HCT116 (cell line): ENCODE measurements at regions not wholly inside any gene's neighbourhood (a gene's known extent, or its start where the extent isn't known, plus 50 kb on each side); places are given as distances from the start of the nearest gene placed in this dataset.

Source experiments
- ATAC-seq: fragments of 200-7000 bp; cut with Tn5 transposase; 2 replicates; pipeline ENCODE4 v1.9.1; 2020; ENCODE audit warnings: mild to moderate bottlenecking, moderate library complexity
- BruUV-seq: library from RNA; stranded (reverse); fragments of 400-500 nt; replicated peaks from 2 replicates; lab custom pipeline; 2021; lab: Mats Ljungman, UMichigan
- CTCF ChIA-PET: fragments of 300-600 bp; sonication (Branson Sonifier 250); formaldehyde crosslinking; loops from one replicate; lab custom pipeline; 2021; ENCODE audit warnings: antibody characterized with exemption; lab: Charles Lee
- POLR2A ChIA-PET: fragments of 300-600, 350-600 bp; sonication (Branson Sonifier 250); formaldehyde crosslinking; loops from one replicate; lab custom pipeline; 2021; ENCODE audit warnings: antibody characterized with exemption; lab: Charles Lee
- RAD21 ChIA-PET, 2 experiments: fragments of 300-600 bp; sonication (Branson Sonifier 250); formaldehyde crosslinking; loops; one replicate each; lab custom pipeline; 2023; ENCODE audit warnings: low total read pairs in 2 of 2; ENCODE audit not compliant: uncharacterized antibody in 2 of 2, unreplicated experiment in 2 of 2, low non-redundant PET in 1 of 2; lab: Charles Lee
- DNase-seq: peaks from one replicate; pipeline ENCODE4 v3.0.0-alpha.2; 2010; ENCODE audit warnings: low read depth, low spot score
- H2AFZ ChIP-seq: fragments of 200-600 bp; shearing (Covaris generic), sonication (generic); 2 replicates; pipeline ENCODE4 v1.6.1; 2017; ENCODE audit warnings: low read depth, mixed run types, mixed read lengths, antibody characterized with exemption, low read length; ENCODE audit not compliant: poor library complexity, severe bottlenecking
- H3K27ac ChIP-seq: 2 replicates; pipeline ENCODE4 v1.5.1; 2012; ENCODE audit warnings: low read depth, low read length
- H3K27me3 ChIP-seq: fragments of 200-600 bp; sonication (generic); 2 replicates; pipeline ENCODE4 v1.6.1; 2016; ENCODE audit warnings: mixed run types, low read length, mixed read lengths; ENCODE audit not compliant: insufficient read depth
- H3K36me3 ChIP-seq, 2 experiments: fragments of 200-500 bp in 1 of 2; fragments of 200-600 bp in 1 of 2; sonication (Bioruptor generic) in 1 of 2; sonication (generic) in 1 of 2; 2 replicates each; pipeline versions ENCODE4 v1.5.1 to v1.6.1; 2014 to 2016; ENCODE audit warnings: low read length in 2 of 2, inconsistent platforms in 1 of 2, mixed read lengths in 1 of 2, mixed run types in 1 of 2; ENCODE audit not compliant: insufficient read depth in 2 of 2, control insufficient read depth in 1 of 2
- H3K4me1 ChIP-seq, 2 experiments: fragments of 200-600 bp in 1 of 2; sonication (generic) in 1 of 2; 2 replicates each; pipeline versions ENCODE4 v1.5.1 to v1.6.1; 2012 to 2017; ENCODE audit warnings: low read length in 2 of 2, inconsistent platforms in 1 of 2, mild to moderate bottlenecking in 1 of 2, mixed read lengths in 1 of 2, mixed run types in 1 of 2, moderate library complexity in 1 of 2; ENCODE audit not compliant: insufficient read depth in 2 of 2, control insufficient read depth in 1 of 2
- H3K4me2 ChIP-seq: fragments of 200-600 bp; sonication (generic); 2 replicates; pipeline ENCODE4 v1.6.1; 2017; ENCODE audit warnings: mixed run types, low read length, mixed read lengths
- H3K4me3 ChIP-seq, 2 experiments: fragments of 200-600 bp in 1 of 2; sonication (generic) in 1 of 2; replicated peaks in 1 of 2; 2 replicates each; pipeline ENCODE4 v1.5.1; 2011 to 2016; ENCODE audit warnings: low read length in 2 of 2, control low read depth in 1 of 2, low read depth in 1 of 2, mild to moderate bottlenecking in 1 of 2, mixed read lengths in 1 of 2, mixed run types in 1 of 2
- H3K79me2 ChIP-seq: fragments of 200-600 bp; sonication (generic); 2 replicates; pipeline ENCODE4 v1.6.1; 2017; ENCODE audit warnings: mild to moderate bottlenecking, mixed run types, low read length, moderate library complexity, mixed read lengths; ENCODE audit not compliant: insufficient read depth
- H3K9ac ChIP-seq: fragments of 200-600 bp; sonication (generic); 2 replicates; pipeline ENCODE4 v1.6.1; 2016; ENCODE audit warnings: low read length, mixed read lengths
- H3K9me2 ChIP-seq: fragments of 200-600 bp; sonication (generic), shearing (Covaris generic); 2 replicates; pipeline ENCODE4 v1.6.1; 2017; ENCODE audit warnings: mixed run types, mild to moderate bottlenecking, moderate library complexity; ENCODE audit not compliant: insufficient read depth
- H3K9me3 ChIP-seq, 2 experiments: fragments of 200-500 bp in 1 of 2; fragments of 200-600 bp in 1 of 2; sonication (Bioruptor generic) in 1 of 2; sonication (generic) in 1 of 2; 2 replicates each; pipeline ENCODE4 v1.6.1; 2014 to 2017; ENCODE audit warnings: low read length in 2 of 2, mixed read lengths in 2 of 2, inconsistent platforms in 1 of 2, low read depth in 1 of 2, mild to moderate bottlenecking in 1 of 2, mixed run types in 1 of 2, moderate library complexity in 1 of 2; ENCODE audit not compliant: control insufficient read depth in 1 of 2, insufficient read depth in 1 of 2
- H4K20me1 ChIP-seq: fragments of 200-600 bp; sonication (generic), shearing (Covaris generic); 2 replicates; pipeline ENCODE4 v1.6.1; 2017; ENCODE audit warnings: mixed run types, mild to moderate bottlenecking, moderate library complexity; ENCODE audit not compliant: insufficient read depth
- EGR1 ChIP-seq: IDR thresholded peaks from 2 replicates; pipeline ENCODE4 v1.6.1; 2012; ENCODE audit warnings: low read depth
- EZH2 ChIP-seq: fragments of 200-600 bp; sonication (generic); IDR thresholded peaks from 2 replicates; pipeline ENCODE4 v1.6.1; 2017; ENCODE audit warnings: antibody characterized with exemption, mixed run types
- FOSL1 ChIP-seq: IDR thresholded peaks from 2 replicates; pipeline ENCODE4 v1.6.1; 2012; ENCODE audit warnings: low read depth
- JUND ChIP-seq: IDR thresholded peaks from 2 replicates; pipeline ENCODE4 v1.6.1; 2012
- POLR2A ChIP-seq: IDR thresholded peaks from 2 replicates; pipeline ENCODE4 v1.7.0; 2011; ENCODE audit warnings: borderline replicate concordance; ENCODE audit not compliant: insufficient read depth, insufficient read length; ENCODE audit errors: extremely low read depth
- POLR2AphosphoS5 ChIP-seq: IDR thresholded peaks from 2 replicates; pipeline ENCODE4 v1.6.1; 2011; ENCODE audit warnings: mild to moderate bottlenecking, low read depth, low read length, moderate library complexity
- RAD21 ChIP-seq: IDR thresholded peaks from 2 replicates; pipeline ENCODE4 v1.6.1; 2012; ENCODE audit warnings: low read depth, mild to moderate bottlenecking
- SIN3A ChIP-seq: IDR thresholded peaks from 2 replicates; pipeline ENCODE4 v1.6.1; 2012; ENCODE audit warnings: low read depth
- SP1 ChIP-seq: IDR thresholded peaks from 2 replicates; pipeline ENCODE4 v1.6.1; 2012; ENCODE audit warnings: low read depth
- TCF7L2 ChIP-seq: IDR thresholded peaks from 2 replicates; pipeline ENCODE4 v1.7.0; 2011; ENCODE audit warnings: borderline replicate concordance, inconsistent platforms; ENCODE audit not compliant: insufficient read depth, insufficient read length; ENCODE audit errors: extremely low read depth
- YY1 ChIP-seq: IDR thresholded peaks from 2 replicates; pipeline ENCODE4 v1.6.1; 2011; ENCODE audit warnings: low read length, low read depth, moderate library complexity, mild to moderate bottlenecking; ENCODE audit not compliant: insufficient replicate concordance; ENCODE audit errors: extremely low read depth
- ZNF274 ChIP-seq: fragments of 200-500 bp; sonication (Bioruptor generic); IDR thresholded peaks from 2 replicates; pipeline ENCODE4 v1.6.1; 2014; ENCODE audit warnings: mild to moderate bottlenecking, low read depth, low read length, inconsistent platforms
- intact Hi-C: fragments of 100-400 bp; cut with micrococcal nuclease; formaldehyde crosslinking; loops from 2 replicates; pipeline ENCODE4 v1.10.0; 2022
- TF ChIP-seq, protein P1 (sequence below): IDR thresholded peaks from 2 replicates; pipeline ENCODE4 v1.6.1; 2012; ENCODE audit warnings: low read depth
- TF ChIP-seq, protein P2 (sequence below): IDR thresholded peaks from 2 replicates; pipeline ENCODE4 v1.6.1; 2012
- TF ChIP-seq, protein P3 (sequence below), 3 experiments: fragments of 200-600 bp in 1 of 3; sonication (generic) in 1 of 3; IDR thresholded peaks in 2 of 3; conservative IDR thresholded peaks in 1 of 3; 2 replicates each; pipeline ENCODE4 v1.5.1; 2012 to 2017; ENCODE audit warnings: low read depth in 2 of 3, low read length in 2 of 3, antibody characterized with exemption in 1 of 3, borderline replicate concordance in 1 of 3, control low read depth in 1 of 3, mild to moderate bottlenecking in 1 of 3, mixed read lengths in 1 of 3, mixed run types in 1 of 3, moderate library complexity in 1 of 3; ENCODE audit not compliant: insufficient read depth in 1 of 3
- TF ChIP-seq, protein P4 (sequence below): IDR thresholded peaks from 2 replicates; pipeline ENCODE4 v1.6.1; 2012

DNA sequence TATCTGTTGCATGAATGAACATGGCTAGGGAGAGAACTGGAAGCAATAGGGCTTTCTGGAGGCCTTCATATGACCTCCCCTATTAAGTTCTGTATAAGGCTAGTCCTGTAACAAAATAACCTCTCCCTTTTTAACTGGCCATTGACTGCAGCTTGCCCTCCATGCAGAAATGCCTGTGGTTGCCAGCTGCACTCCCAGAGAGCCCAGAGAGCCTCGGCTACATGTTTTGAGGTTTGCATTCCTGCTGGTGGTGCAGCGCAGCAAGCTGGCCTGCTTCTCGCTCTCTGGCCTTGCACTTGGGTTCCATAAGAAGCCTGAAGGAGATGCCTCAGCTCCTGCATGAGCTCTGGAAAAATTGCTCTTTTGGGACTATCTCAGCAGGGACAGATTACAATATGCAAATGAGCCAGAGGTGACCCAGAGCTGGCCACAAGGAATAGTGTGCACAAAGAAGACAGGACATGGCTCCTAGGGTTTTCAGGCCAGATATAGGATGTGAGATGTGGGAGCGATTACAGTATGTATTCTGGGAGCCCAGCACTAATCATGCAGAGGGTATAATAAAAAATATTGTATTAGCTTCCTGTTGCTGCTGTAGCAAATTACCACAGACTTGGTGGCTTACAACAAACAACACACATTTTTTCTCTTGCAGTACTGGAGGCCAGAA, 186.7 kb downstream of the INSIG2 start:
- no peak for ATAC-seq
- DNase-seq, result no peak
- H3K4me2 ChIP-seq, result no peak overlapping the region
- H3K9me2 ChIP-seq, result no peaks in the 10 kb centered on the region
- no peaks in the 10 kb centered on the region for H3K36me3 ChIP-seq
- H3K9me3 ChIP-seq, result no peaks in the 10 kb centered on the region
- no peaks in the 10 kb centered on the region; the same call in 1 of the 2 replicates for H3K27me3 ChIP-seq
- TF ChIP-seq POLR2AphosphoS5, result no peak
- no peak for TF ChIP-seq POLR2A
- no peak for TF ChIP-seq SP1
- no peak for TF ChIP-seq EGR1
- no peak for TF ChIP-seq FOSL1
- TF ChIP-seq, protein P1, sequence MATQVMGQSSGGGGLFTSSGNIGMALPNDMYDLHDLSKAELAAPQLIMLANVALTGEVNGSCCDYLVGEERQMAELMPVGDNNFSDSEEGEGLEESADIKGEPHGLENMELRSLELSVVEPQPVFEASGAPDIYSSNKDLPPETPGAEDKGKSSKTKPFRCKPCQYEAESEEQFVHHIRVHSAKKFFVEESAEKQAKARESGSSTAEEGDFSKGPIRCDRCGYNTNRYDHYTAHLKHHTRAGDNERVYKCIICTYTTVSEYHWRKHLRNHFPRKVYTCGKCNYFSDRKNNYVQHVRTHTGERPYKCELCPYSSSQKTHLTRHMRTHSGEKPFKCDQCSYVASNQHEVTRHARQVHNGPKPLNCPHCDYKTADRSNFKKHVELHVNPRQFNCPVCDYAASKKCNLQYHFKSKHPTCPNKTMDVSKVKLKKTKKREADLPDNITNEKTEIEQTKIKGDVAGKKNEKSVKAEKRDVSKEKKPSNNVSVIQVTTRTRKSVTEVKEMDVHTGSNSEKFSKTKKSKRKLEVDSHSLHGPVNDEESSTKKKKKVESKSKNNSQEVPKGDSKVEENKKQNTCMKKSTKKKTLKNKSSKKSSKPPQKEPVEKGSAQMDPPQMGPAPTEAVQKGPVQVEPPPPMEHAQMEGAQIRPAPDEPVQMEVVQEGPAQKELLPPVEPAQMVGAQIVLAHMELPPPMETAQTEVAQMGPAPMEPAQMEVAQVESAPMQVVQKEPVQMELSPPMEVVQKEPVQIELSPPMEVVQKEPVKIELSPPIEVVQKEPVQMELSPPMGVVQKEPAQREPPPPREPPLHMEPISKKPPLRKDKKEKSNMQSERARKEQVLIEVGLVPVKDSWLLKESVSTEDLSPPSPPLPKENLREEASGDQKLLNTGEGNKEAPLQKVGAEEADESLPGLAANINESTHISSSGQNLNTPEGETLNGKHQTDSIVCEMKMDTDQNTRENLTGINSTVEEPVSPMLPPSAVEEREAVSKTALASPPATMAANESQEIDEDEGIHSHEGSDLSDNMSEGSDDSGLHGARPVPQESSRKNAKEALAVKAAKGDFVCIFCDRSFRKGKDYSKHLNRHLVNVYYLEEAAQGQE, result no peak
- TF ChIP-seq, protein P2, sequence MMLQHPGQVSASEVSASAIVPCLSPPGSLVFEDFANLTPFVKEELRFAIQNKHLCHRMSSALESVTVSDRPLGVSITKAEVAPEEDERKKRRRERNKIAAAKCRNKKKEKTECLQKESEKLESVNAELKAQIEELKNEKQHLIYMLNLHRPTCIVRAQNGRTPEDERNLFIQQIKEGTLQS, result no peak
- TF ChIP-seq, protein P3, sequence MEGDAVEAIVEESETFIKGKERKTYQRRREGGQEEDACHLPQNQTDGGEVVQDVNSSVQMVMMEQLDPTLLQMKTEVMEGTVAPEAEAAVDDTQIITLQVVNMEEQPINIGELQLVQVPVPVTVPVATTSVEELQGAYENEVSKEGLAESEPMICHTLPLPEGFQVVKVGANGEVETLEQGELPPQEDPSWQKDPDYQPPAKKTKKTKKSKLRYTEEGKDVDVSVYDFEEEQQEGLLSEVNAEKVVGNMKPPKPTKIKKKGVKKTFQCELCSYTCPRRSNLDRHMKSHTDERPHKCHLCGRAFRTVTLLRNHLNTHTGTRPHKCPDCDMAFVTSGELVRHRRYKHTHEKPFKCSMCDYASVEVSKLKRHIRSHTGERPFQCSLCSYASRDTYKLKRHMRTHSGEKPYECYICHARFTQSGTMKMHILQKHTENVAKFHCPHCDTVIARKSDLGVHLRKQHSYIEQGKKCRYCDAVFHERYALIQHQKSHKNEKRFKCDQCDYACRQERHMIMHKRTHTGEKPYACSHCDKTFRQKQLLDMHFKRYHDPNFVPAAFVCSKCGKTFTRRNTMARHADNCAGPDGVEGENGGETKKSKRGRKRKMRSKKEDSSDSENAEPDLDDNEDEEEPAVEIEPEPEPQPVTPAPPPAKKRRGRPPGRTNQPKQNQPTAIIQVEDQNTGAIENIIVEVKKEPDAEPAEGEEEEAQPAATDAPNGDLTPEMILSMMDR (IDR thresholded peaks at IDR 0.05 in 2 of 3, conservative IDR thresholded peaks at IDR 0.05 in 1 of 3; ENCODE audit: borderline replicate concordance in 1 of 3, insufficient read depth in 1 of 3, low read depth in 2 of 3, low read length in 2 of 3), result no peak
- TF ChIP-seq RAD21, result no peak
- no peak for TF ChIP-seq TCF7L2
- no peak for TF ChIP-seq ZNF274
- TF ChIP-seq, protein P4, sequence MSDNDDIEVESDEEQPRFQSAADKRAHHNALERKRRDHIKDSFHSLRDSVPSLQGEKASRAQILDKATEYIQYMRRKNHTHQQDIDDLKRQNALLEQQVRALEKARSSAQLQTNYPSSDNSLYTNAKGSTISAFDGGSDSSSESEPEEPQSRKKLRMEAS, result no peak
- TF ChIP-seq SIN3A, result no peak
- no peak for TF ChIP-seq YY1
- TF ChIP-seq EZH2, result no peak
- TF ChIP-seq JUND, result no peak
- TF ChIP-seq, all 23 proteins: peak for 0
- ChIA-PET POLR2A (no interaction called here), RAD21 (no interaction called here), CTCF (no interaction called here)
- Histone ChIP-seq H3K9ac (no peak overlapping the region), H3K4me3 (no peak overlapping the region), H3K4me1 (no peaks in the 10 kb centered on the region), H2AFZ (no peak overlapping the region), H3K27ac (no peak overlapping the region), H4K20me1 (no peaks in the 10 kb centered on the region), H3K79me2 (no peaks in the 10 kb centered on the region)
- intact Hi-C loops, result no loop called here
- BruUV-seq, result no TSS peak
